Esophagus muscularis mucosa (tissue), 4 donors: ENCODE measurements at regions not wholly inside any gene's neighbourhood (a gene's known extent, or its start where the extent isn't known, plus 50 kb on each side); places are given as distances from the start of the nearest gene placed in this dataset.

Source experiments
- DNase-seq: peaks from one replicate; pipeline ENCODE4 v3.0.0-alpha.2; 2017; ENCODE audit errors: extremely low spot score
- H3K27ac ChIP-seq, 4 donors: fragments of 200-600 bp; sonication (generic); replicated peaks in 1 of 4; 1 replicate in 3 of 4; 2 replicates in 1 of 4; pipeline ENCODE4 v1.5.1; 2016 to 2019; ENCODE audit warnings: mild to moderate bottlenecking in 1 of 4
- H3K27me3 ChIP-seq, 4 donors: fragments of 200-600 bp; sonication (generic); one replicate each; pipeline versions ENCODE4 v1.5.1 to v1.6.0; 2016 to 2019
- H3K36me3 ChIP-seq, 4 donors: fragments of 200-600 bp; sonication (generic); one replicate each; pipeline ENCODE4 v1.5.1; 2016 to 2019
- H3K4me1 ChIP-seq, 4 donors: fragments of 200-600 bp; sonication (generic); one replicate each; pipeline ENCODE4 v1.5.1; 2016 to 2019
- H3K4me3 ChIP-seq, 4 donors: fragments of 200-600 bp; sonication (generic); 1 replicate in 2 of 4; 2 replicates in 2 of 4; pipeline ENCODE4 v1.5.1; 2016 to 2019; ENCODE audit warnings: mild to moderate bottlenecking in 4 of 4, moderate library complexity in 1 of 4
- H3K9me3 ChIP-seq, 4 donors: fragments of 200-600 bp; sonication (generic); 1 replicate in 3 of 4; 2 replicates in 1 of 4; pipeline ENCODE4 v1.5.1; 2016 to 2019
- CTCF ChIP-seq, 3 experiments: fragments of 200-600 bp in 2 of 3; fragments of 450-650 bp in 1 of 3; sonication (generic) in 2 of 3; IDR thresholded peaks; one replicate each; pipeline ENCODE4 v1.5.1; 2017 to 2019; ENCODE audit warnings: antibody characterized with exemption in 3 of 3, mild to moderate bottlenecking in 2 of 3, moderate library complexity in 1 of 3
- EP300 ChIP-seq: sonication (generic); formaldehyde crosslinking; IDR thresholded peaks from one replicate; pipeline ENCODE4 v1.6.1; 2017; ENCODE audit warnings: antibody characterized with exemption
- POLR2A ChIP-seq: fragments of 450-650 bp; IDR thresholded peaks from one replicate; pipeline ENCODE4 v1.6.1; 2017; ENCODE audit warnings: antibody characterized with exemption, moderate library complexity, mild to moderate bottlenecking, low read depth
- POLR2AphosphoS5 ChIP-seq, 2 donors: sonication (generic); formaldehyde crosslinking; IDR thresholded peaks; one replicate each; pipeline ENCODE4 v1.6.1; 2017; ENCODE audit warnings: antibody characterized with exemption in 2 of 2
- WGBS: methylation state at CpG from one replicate; pipeline ENCODE4 v1.1.5; 2018; 5-methylcytosine and 5-hydroxymethylcytosine counted together
- intact Hi-C: fragments of 100-400 bp; cut with DNase I; formaldehyde crosslinking; loops from one replicate; pipeline ENCODE4 v1.15.1; 2023

DNA sequence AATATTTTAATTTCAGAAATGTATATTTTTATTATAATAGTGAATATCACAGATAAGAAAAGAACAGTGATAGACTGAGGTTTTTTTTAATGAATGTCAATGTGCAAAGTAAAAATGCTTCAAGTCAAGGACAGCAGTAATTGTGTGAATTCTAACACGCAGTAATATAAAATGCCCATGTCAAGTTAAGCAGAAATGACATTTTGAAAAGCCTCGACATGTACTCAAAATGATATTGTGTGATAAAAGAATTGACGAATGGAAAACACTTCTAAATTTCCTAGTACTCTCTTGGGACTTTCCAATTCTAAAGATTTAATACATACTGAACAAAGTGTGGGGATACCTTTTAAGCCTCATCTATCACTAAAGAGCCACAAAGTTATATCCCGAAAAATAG, 172.6 kb downstream of the SLITRK6 start:
- no peaks in the 10 kb centered on the region for H3K27me3 ChIP-seq
- DNase-seq: no peak
- 93% methylated on average over 4 of the region's 4 CpGs for WGBS
- no peaks in the 10 kb centered on the region for H3K36me3 ChIP-seq
- intact Hi-C loops: no loop called here
- H3K27ac ChIP-seq: no peak overlapping the region
- TF ChIP-seq POLR2A (no peak), CTCF (IDR thresholded peaks at IDR 0.05) (no peak), POLR2AphosphoS5 (IDR thresholded peaks at IDR 0.05) (no peak), EP300 (no peak)
- no peaks in the 10 kb centered on the region for H3K4me1 ChIP-seq
- H3K4me3 ChIP-seq: no peak overlapping the region
- H3K9me3 ChIP-seq: no peaks in the 10 kb centered on the region

GRCh38 chr13:85619321-85619720, 179.9 kb downstream of the SLITRK6 start:
- Histone ChIP-seq H3K9me3 (no peaks in the 10 kb centered on the region), H3K36me3 (no peaks in the 10 kb centered on the region), H3K4me3 (no peak overlapping the region), H3K4me1 (no peaks in the 10 kb centered on the region), H3K27me3 (no peaks in the 10 kb centered on the region), H3K27ac (no peak overlapping the region)
- no peak for DNase-seq
- TF ChIP-seq POLR2AphosphoS5 (IDR thresholded peaks at IDR 0.05) (no peak), CTCF (IDR thresholded peaks at IDR 0.05) (no peak), EP300 (no peak), POLR2A (no peak)
- intact Hi-C loops: no loop called here
- 98% methylated on average over 2 of the region's 2 CpGs for WGBS

- Histone ChIP-seq H3K27me3 (no peaks in the 10 kb centered on the region), H3K9me3 (no peaks in the 10 kb centered on the region), H3K27ac (no peak overlapping the region), H3K4me1 (no peaks in the 10 kb centered on the region), H3K4me3 (no peak overlapping the region), H3K36me3 (no peaks in the 10 kb centered on the region)
- 89% methylated on average over 5 of the region's 5 CpGs for WGBS
- intact Hi-C loops: no loop called here
- TF ChIP-seq POLR2AphosphoS5 (IDR thresholded peaks at IDR 0.05) (no peak), CTCF (IDR thresholded peaks at IDR 0.05) (no peak), EP300 (no peak), POLR2A (no peak)
- no peak for DNase-seq
Measured at GRCh38 chr13:85618521-85618920, 180.7 kb downstream of the SLITRK6 start.

DNA sequence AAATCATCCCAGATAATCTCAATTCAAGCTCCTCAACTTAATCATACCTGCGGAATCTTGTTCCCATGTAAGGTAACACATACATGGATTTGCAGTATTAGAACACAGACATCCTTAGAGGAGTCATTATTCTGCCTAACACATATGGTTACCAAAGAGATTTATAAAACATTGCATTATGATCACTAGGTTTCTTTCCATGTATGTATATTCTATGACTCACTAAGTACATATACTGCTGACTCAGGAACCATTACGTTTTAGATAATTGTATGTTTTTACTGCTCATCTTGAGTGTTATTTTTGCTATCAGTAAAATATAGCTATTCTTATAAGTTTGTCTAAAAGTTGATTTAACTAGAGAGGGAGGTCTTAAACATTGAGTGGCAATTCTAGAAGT, 182.9 kb downstream of the SLITRK6 start:
- Histone ChIP-seq H3K4me3 (no peak overlapping the region), H3K4me1 (no peaks in the 10 kb centered on the region), H3K27me3 (no peaks in the 10 kb centered on the region), H3K36me3 (no peaks in the 10 kb centered on the region), H3K27ac (no peak overlapping the region), H3K9me3 (no peaks in the 10 kb centered on the region)
- TF ChIP-seq EP300 (no peak), POLR2A (no peak), CTCF (IDR thresholded peaks at IDR 0.05) (no peak), POLR2AphosphoS5 (IDR thresholded peaks at IDR 0.05) (no peak)
- intact Hi-C loops: no loop called here
- 87% methylated on average over 2 of the region's 2 CpGs for WGBS
- DNase-seq: no peak

DNA sequence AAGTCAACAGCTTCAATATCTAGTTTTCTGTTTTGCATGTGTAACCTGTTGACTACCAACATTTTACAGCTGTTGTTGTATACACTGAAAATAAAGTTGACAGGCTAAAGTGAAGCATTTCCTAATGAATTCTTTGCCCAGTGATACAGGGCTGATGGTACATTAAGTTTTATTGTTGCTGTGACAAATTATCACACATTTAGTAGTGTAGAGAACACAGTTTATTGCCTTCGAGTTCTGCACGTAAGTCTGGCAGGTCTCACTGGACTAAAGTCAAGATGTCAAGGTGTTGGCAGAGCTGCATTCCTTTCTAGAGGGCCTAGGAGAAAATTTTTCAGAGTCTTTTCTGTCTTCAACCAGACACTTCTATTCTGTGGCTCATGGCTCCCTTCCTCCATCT, 184.2 kb downstream of the SLITRK6 start:
- Histone ChIP-seq H3K4me3 (no peak overlapping the region), H3K27ac (no peak overlapping the region), H3K4me1 (no peaks in the 10 kb centered on the region), H3K9me3 (no peaks in the 10 kb centered on the region), H3K36me3 (no peaks in the 10 kb centered on the region), H3K27me3 (no peaks in the 10 kb centered on the region)
- intact Hi-C loops: no loop called here
- TF ChIP-seq POLR2AphosphoS5 (IDR thresholded peaks at IDR 0.05) (no peak), CTCF (IDR thresholded peaks at IDR 0.05) (no peak), EP300 (no peak), POLR2A (no peak)
- DNase-seq: no peak
- 28% methylated on average over 2 of the region's 2 CpGs for WGBS
